ENCODE measurements at regions not wholly inside any gene's neighbourhood (a gene's known extent, or its start where the extent isn't known, plus 50 kb on each side); places are given as distances from the start of the nearest gene placed in this dataset.

GRCh38 chr5:61617995-61618525, 286.0 kb downstream of the ZSWIM6 start:
- no peaks in the 10 kb centered on the region for H3K79me2 ChIP-seq (ENCODE audit: control insufficient read depth in 1 of 2, insufficient read depth in 2 of 2, low read length in 2 of 2)
- CTCF ChIA-PET (ENCODE audit: partially characterized antibody), result interaction anchor here (0.5 to 1.7 kb wide), 7 partner anchors 16 to 744 kb away, joined by 3 to 5 read pairs (median 4); no protein-coding TSS in a partner anchor
- no peak overlapping the region for H3K14ac ChIP-seq (ENCODE audit: insufficient read length)
- POLR2A ChIA-PET (ENCODE audit: partially characterized antibody), result no interaction called here
- no peak overlapping the region for H4K5ac ChIP-seq (ENCODE audit: insufficient read length, low read depth, low read length)
- H2BK15ac ChIP-seq (ENCODE audit: low read length), result no peak overlapping the region
- FAIRE-seq (no peak), DNase-seq (ENCODE audit: low read depth in 1 of 2, low spot score in 2 of 2) (no peak)
- no peak overlapping the region for H2BK20ac ChIP-seq (ENCODE audit: low read length)
- H3K18ac ChIP-seq (ENCODE audit: extremely low read depth, low read length), result no peak overlapping the region
- no peak overlapping the region for H3K4me3 ChIP-seq (ENCODE audit: extremely low read depth in 1 of 4, insufficient read depth in 2 of 4, low read depth in 3 of 4, low read length in 4 of 4)
- H3K27ac ChIP-seq (ENCODE audit: low read depth, low read length), result no peak overlapping the region
- H2AFZ ChIP-seq (ENCODE audit: low read length), result no peak overlapping the region
- no peak overlapping the region for H3K56ac ChIP-seq (replicated peaks; ENCODE audit: insufficient read length, low read depth, low read length)
- H2AK5ac ChIP-seq (ENCODE audit: low read depth, low read length), result no peak overlapping the region
- TF ChIP-seq, protein P1, sequence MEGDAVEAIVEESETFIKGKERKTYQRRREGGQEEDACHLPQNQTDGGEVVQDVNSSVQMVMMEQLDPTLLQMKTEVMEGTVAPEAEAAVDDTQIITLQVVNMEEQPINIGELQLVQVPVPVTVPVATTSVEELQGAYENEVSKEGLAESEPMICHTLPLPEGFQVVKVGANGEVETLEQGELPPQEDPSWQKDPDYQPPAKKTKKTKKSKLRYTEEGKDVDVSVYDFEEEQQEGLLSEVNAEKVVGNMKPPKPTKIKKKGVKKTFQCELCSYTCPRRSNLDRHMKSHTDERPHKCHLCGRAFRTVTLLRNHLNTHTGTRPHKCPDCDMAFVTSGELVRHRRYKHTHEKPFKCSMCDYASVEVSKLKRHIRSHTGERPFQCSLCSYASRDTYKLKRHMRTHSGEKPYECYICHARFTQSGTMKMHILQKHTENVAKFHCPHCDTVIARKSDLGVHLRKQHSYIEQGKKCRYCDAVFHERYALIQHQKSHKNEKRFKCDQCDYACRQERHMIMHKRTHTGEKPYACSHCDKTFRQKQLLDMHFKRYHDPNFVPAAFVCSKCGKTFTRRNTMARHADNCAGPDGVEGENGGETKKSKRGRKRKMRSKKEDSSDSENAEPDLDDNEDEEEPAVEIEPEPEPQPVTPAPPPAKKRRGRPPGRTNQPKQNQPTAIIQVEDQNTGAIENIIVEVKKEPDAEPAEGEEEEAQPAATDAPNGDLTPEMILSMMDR (IDR thresholded peaks at IDR 0.05; ENCODE audit: control extremely low read depth in 1 of 3, insufficient read depth in 1 of 3, low read depth in 1 of 3, low read length in 3 of 3), result peak in 1 of 3 experiments; percentile 33; a peak in 1 of 4 replicates
- TF ChIP-seq RAD21 (IDR thresholded peaks at IDR 0.05 in 1 of 2, conservative IDR thresholded peaks at IDR 0.05 in 1 of 2; ENCODE audit: low read depth in 2 of 2, low read length in 2 of 2), result peak; percentile 15 to 50; a peak in 3 of 4 replicates
- no peak for TF ChIP-seq KDM5A (IDR thresholded peaks at IDR 0.05; ENCODE audit: low read length)
- no peak overlapping the region for H3K9ac ChIP-seq (replicated peaks in 1 of 4; ENCODE audit: extremely low read depth in 1 of 4, low read depth in 3 of 4, low read length in 3 of 4)
- no peak overlapping the region for H4K91ac ChIP-seq (replicated peaks; ENCODE audit: insufficient read length, low read length)
- no peak overlapping the region for H3K23ac ChIP-seq (ENCODE audit: insufficient read length)
- H2BK12ac ChIP-seq (ENCODE audit: low read depth, low read length), result no peak overlapping the region
- no peaks in the 10 kb centered on the region for H3K27me3 ChIP-seq (replicated peaks in 1 of 4; ENCODE audit: control insufficient read depth in 3 of 4, extremely low read depth in 1 of 4, insufficient read depth in 3 of 4, low read length in 3 of 4)
- no peaks in the 10 kb centered on the region for H3K79me1 ChIP-seq (ENCODE audit: low read depth, low read length)
- no peaks in the 10 kb centered on the region for H3K23me2 ChIP-seq (ENCODE audit: low read depth, low read length)
- no peak overlapping the region for H2BK120ac ChIP-seq (replicated peaks; ENCODE audit: low read depth, low read length)
- H4K8ac ChIP-seq (ENCODE audit: extremely low read depth, insufficient read depth, low read length), result no peak overlapping the region
- no peak overlapping the region for H2BK5ac ChIP-seq (ENCODE audit: low read depth, low read length)
- no peaks in the 10 kb centered on the region for H4K20me1 ChIP-seq (replicated peaks in 1 of 2; ENCODE audit: control insufficient read depth in 1 of 2, insufficient read depth in 2 of 2, low read length in 2 of 2)
- H3K9me3 ChIP-seq (ENCODE audit: insufficient read depth in 2 of 2, low read depth in 1 of 2, low read length in 1 of 2), result no peaks in the 10 kb centered on the region
- WGBS, 2 experiments (ENCODE audit: extremely low coverage in 1 of 2, insufficient coverage in 1 of 2, insufficient read length in 1 of 2, insufficient replicate concordance in 2 of 2, low coverage in 1 of 2, low lambda C conversion rate in 2 of 2, missing lambda C conversion rate in 1 of 2), result 92% methylated on average over 2 of the region's 2 CpGs; no CpG with 5 or more reads in 1 of the 2 experiments
- H3K4me2 ChIP-seq (ENCODE audit: insufficient read depth in 1 of 2, low read depth in 2 of 2, low read length in 2 of 2), result no peak overlapping the region
- no peaks in the 10 kb centered on the region; a peak in 1 of 7 replicates for H3K4me1 ChIP-seq (replicated peaks in 1 of 4; ENCODE audit: control insufficient read depth in 3 of 4, insufficient read depth in 4 of 4, low read length in 3 of 4)
- no peaks in the 10 kb centered on the region for H3K36me3 ChIP-seq (ENCODE audit: control insufficient read depth in 2 of 4, insufficient read depth in 4 of 4, low read length in 3 of 4)
- H3K4ac ChIP-seq (replicated peaks; ENCODE audit: insufficient read length, low read depth, low read length), result no peak overlapping the region
